AG04450 (cell line): ENCODE measurements at regions not wholly inside any gene's neighbourhood (a gene's known extent, or its start where the extent isn't known, plus 50 kb on each side); places are given as distances from the start of the nearest gene placed in this dataset.

Experiments used
- CTCF ChIA-PET: fragments of 300-600, 350-600 bp; formaldehyde crosslinking; extraction: SDS; loops from one replicate; lab custom pipeline; 2022; ENCODE audit warnings: antibody characterized with exemption, inconsistent platforms; lab: Charles Lee
- POLR2A ChIA-PET: fragments of 350-600 bp; formaldehyde crosslinking; extraction: SDS; loops from one replicate; lab custom pipeline; 2021; ENCODE audit warnings: antibody characterized with exemption, inconsistent platforms; lab: Yijun Ruan, JAX
- DNase-seq: peaks from one replicate; pipeline ENCODE4 v3.0.0-alpha.2; 2011; ENCODE audit warnings: low read depth, low spot score
- H3K27ac ChIP-seq: one replicate; pipeline ENCODE4 v1.5.1; 2012; ENCODE audit warnings: low read depth, low read length, control low read depth
- H3K27me3 ChIP-seq: one replicate; pipeline ENCODE4 v1.6.0; 2012; ENCODE audit warnings: low read length; ENCODE audit not compliant: control insufficient read depth, insufficient read depth
- H3K4me3 ChIP-seq: 2 replicates; pipeline ENCODE4 v1.5.1; 2011; ENCODE audit warnings: mild to moderate bottlenecking, low read depth, low read length, control low read depth
- H3K9me3 ChIP-seq: 2 replicates; pipeline ENCODE4 v1.5.1; 2012; ENCODE audit warnings: low read length; ENCODE audit not compliant: control insufficient read depth, insufficient read depth
- CTCF ChIP-seq: IDR thresholded peaks from 2 replicates; pipeline ENCODE4 v1.5.1; 2011; ENCODE audit warnings: low read depth, low read length, control low read depth, inconsistent platforms

- no peak for TF ChIP-seq CTCF
- Histone ChIP-seq H3K27me3 (no peaks in the 10 kb centered on the region), H3K9me3 (peaks cover 9% of the 10 kb centered on the region; the same call in 1 of the 2 replicates), H3K4me3 (no peak overlapping the region), H3K27ac (no peak overlapping the region)
- DNase-seq, result no peak
- ChIA-PET POLR2A (no interaction called here), CTCF (no interaction called here)
Measured at GRCh38 chr16:8204769-8205168, 385.5 kb downstream of the TMEM114 start.

- TF ChIP-seq CTCF, result no peak
- POLR2A ChIA-PET, result no interaction called here
Measured at GRCh38 chr16:8204096-8204495, 386.2 kb downstream of the TMEM114 start.

GRCh38 chr16:8203101-8203500, 387.2 kb downstream of the TMEM114 start:
- no peaks in the 10 kb centered on the region for H3K27me3 ChIP-seq
- no peak overlapping the region for H3K4me3 ChIP-seq
- ChIA-PET POLR2A (no interaction called here), CTCF (no interaction called here)
- peaks cover 18% of the 10 kb centered on the region; the same call in 1 of the 2 replicates for H3K9me3 ChIP-seq
- DNase-seq, result no peak
- no peak for TF ChIP-seq CTCF
- H3K27ac ChIP-seq, result no peak overlapping the region

More at GRCh38 chr16:8204096-8204495, 386.2 kb downstream of the TMEM114 start:
- H3K9me3 ChIP-seq, result peaks cover 13% of the 10 kb centered on the region; the same call in 1 of the 2 replicates
- no peak for DNase-seq
- no peak overlapping the region for H3K4me3 ChIP-seq
- H3K27ac ChIP-seq, result no peak overlapping the region
- H3K27me3 ChIP-seq, result no peaks in the 10 kb centered on the region
- CTCF ChIA-PET, result no interaction called here

GRCh38 chr16:8200839-8201238, 389.5 kb downstream of the TMEM114 start:
- CTCF ChIA-PET, result no interaction called here

GRCh38 chr16:8199390-8199789, 390.9 kb downstream of the TMEM114 start:
- Histone ChIP-seq H3K27ac (no peak overlapping the region), H3K27me3 (no peaks in the 10 kb centered on the region), H3K9me3 (peaks cover 31% of the 10 kb centered on the region), H3K4me3 (no peak overlapping the region)
- DNase-seq, result no peak
- no peak for TF ChIP-seq CTCF
- ChIA-PET POLR2A (no interaction called here), CTCF (no interaction called here)

More at GRCh38 chr16:8200839-8201238, 389.5 kb downstream of the TMEM114 start:
- Histone ChIP-seq H3K27ac (no peak overlapping the region), H3K9me3 (peaks cover 24% of the 10 kb centered on the region; the same call in 1 of the 2 replicates), H3K27me3 (no peaks in the 10 kb centered on the region), H3K4me3 (no peak overlapping the region)
- DNase-seq, result no peak
- no peak for TF ChIP-seq CTCF
- POLR2A ChIA-PET, result no interaction called here
